ENCODE measurements at regions not wholly inside any gene's neighbourhood (a gene's known extent, or its start where the extent isn't known, plus 50 kb on each side); places are given as distances from the start of the nearest gene placed in this dataset.

DNA sequence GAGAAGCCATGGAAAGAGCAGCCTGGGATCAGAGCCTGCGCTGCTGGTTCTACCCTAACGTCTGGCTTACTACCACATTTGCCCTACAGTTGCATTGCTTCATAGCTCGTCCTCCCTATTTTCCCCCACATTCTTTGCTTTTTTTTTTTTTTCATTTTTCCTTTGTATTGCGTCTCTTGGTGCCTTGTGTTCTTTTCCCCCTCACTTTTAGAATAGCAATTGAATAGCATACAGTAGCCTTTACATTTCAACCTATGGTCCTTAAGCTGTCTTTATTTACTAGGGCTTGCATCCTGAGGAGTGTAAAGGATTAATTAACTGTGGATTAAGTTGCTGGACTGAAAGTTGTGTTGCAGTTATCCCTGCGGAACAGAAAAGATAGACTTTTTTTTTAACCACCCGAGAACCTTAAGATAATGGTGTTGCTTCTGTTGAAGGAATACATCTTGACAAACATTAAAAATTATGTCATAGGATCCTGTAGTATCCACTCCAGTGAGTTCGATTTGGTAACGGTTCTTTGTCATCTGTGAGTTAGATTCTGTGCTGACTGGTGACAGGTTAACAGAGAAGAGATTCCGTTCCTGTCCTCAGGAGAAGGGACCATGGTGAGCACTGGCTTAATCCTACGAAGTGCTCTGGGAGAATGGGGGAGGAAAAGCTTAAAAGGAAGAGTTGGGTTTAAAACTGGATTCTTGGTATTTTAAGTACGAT is 417.4 kb upstream of the NAALADL2 start:
- H3K4me3 ChIP-seq: peak overlapping the region; percentile 62 to 85 (median 74)
- H3K27ac ChIP-seq: peak overlapping the region; percentile 92 to 99 (median 95)
- TF ChIP-seq, protein P1, sequence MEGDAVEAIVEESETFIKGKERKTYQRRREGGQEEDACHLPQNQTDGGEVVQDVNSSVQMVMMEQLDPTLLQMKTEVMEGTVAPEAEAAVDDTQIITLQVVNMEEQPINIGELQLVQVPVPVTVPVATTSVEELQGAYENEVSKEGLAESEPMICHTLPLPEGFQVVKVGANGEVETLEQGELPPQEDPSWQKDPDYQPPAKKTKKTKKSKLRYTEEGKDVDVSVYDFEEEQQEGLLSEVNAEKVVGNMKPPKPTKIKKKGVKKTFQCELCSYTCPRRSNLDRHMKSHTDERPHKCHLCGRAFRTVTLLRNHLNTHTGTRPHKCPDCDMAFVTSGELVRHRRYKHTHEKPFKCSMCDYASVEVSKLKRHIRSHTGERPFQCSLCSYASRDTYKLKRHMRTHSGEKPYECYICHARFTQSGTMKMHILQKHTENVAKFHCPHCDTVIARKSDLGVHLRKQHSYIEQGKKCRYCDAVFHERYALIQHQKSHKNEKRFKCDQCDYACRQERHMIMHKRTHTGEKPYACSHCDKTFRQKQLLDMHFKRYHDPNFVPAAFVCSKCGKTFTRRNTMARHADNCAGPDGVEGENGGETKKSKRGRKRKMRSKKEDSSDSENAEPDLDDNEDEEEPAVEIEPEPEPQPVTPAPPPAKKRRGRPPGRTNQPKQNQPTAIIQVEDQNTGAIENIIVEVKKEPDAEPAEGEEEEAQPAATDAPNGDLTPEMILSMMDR (IDR thresholded peaks at IDR 0.05): no peak
- TF ChIP-seq POLR2A (IDR thresholded peaks at IDR 0.05): no peak
- H3K36me3 ChIP-seq: no peaks in the 10 kb centered on the region
- H3K4me1 ChIP-seq: peaks cover 3 to 31% (median 10%) of the 10 kb centered on the region in 3 donors
- DNase-seq: no peak
- H3K27me3 ChIP-seq: no peaks in the 10 kb centered on the region
- WGBS, 2 donors: 10 to 11% methylated on average over 11 of the region's 11 CpGs
- intact Hi-C loops (cut with DNase I): no loop called here
- H3K9me3 ChIP-seq: no peaks in the 10 kb centered on the region

DNA sequence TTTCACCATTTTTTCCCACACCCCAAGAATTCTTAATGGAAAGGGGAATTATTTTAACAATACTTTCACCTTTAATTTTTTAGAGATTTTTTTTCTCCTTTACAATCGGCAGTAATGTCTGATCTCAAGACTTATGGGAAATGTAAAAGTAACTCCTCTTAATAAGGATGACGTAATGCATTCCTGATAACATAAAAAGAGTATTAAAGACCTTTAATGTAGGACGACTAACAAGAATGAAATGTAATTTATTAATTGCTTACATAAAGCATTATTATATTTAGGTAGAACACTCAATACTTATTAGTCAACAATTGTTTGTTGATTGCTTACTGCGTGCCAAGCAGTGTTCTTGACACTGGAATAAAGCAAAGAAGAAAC is 416.8 kb upstream of the NAALADL2 start:
- intact Hi-C loops (cut with DNase I): no loop called here
- H3K27ac ChIP-seq: peak overlapping the region in 2 of 4 donors; percentile 95 to 99

DNA sequence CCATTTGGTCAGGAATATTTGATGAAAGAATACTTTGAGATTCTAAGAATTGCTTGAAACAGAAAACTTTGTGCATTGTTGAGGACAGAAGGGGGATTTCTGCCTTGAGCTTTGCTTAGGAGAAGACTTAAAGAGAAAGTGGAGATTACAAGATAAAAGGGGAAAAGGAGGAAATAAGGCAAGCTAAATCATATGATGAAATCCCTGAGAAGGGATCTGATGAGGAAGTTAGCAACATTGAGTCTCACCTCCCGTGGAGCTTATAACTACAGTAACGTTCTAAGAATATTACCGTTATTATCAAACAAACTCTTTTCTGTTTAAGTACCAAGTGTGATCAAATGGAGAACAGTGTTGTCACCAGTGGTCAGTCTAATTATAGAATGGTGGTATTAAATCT is 414.7 kb upstream of the NAALADL2 start:
- H3K4me1 ChIP-seq: peaks cover 3 to 26% (median 10%) of the 10 kb centered on the region in 3 donors
- TF ChIP-seq, protein P1 (IDR thresholded peaks at IDR 0.05): no peak
- no peak for TF ChIP-seq POLR2A (IDR thresholded peaks at IDR 0.05)
- no peaks in the 10 kb centered on the region for H3K36me3 ChIP-seq
- H3K4me3 ChIP-seq: no peak overlapping the region
- H3K27me3 ChIP-seq: no peaks in the 10 kb centered on the region
- H3K27ac ChIP-seq: no peak overlapping the region
- DNase-seq: no peak
- 65 to 76% methylated on average over 3 of the region's 3 CpGs for WGBS, 2 donors
- H3K9me3 ChIP-seq: peaks cover 0 to 8% (median 0%) of the 10 kb centered on the region in 3 donors
- intact Hi-C loops (cut with DNase I): no loop called here

More for the DNA sequence above, 416.8 kb upstream of the NAALADL2 start:
- H3K36me3 ChIP-seq: no peaks in the 10 kb centered on the region
- H3K9me3 ChIP-seq: no peaks in the 10 kb centered on the region
- WGBS, 2 donors: 44 to 53% methylated on average over 4 of the region's 4 CpGs
- TF ChIP-seq, protein P1 (IDR thresholded peaks at IDR 0.05): no peak
- TF ChIP-seq POLR2A (IDR thresholded peaks at IDR 0.05): no peak
- peak overlapping the region in 3 of 4 donors; percentile 62 to 85 (median 74) for H3K4me3 ChIP-seq
- H3K4me1 ChIP-seq: peaks cover 3 to 31% (median 10%) of the 10 kb centered on the region in 3 donors
- no peaks in the 10 kb centered on the region for H3K27me3 ChIP-seq
- no peak for DNase-seq

DNA sequence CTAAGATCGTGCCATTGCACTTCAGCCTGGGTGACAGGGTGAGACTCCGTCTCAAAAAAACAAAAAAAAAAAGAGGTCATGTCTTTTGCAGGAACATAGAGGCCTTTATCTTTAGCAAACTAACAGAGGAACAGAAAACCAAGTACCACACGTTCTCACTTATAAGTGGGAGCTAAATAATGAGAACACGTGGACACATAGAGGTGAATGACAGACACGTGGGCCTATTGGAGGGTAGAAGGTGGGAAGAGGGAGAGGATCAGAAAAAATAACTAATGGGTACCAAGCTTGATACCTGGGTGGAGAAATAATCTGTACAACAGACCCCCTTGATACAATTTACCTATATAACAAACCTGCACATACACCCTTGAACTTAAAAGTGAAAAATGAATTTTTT is 401.4 kb upstream of the NAALADL2 start:
- no peaks in the 10 kb centered on the region for H3K4me1 ChIP-seq
- no peaks in the 10 kb centered on the region for H3K27me3 ChIP-seq
- no peak overlapping the region for H3K27ac ChIP-seq
- DNase-seq: no peak
- 88 to 89% methylated on average over 5 of the region's 5 CpGs for WGBS, 2 donors
- peaks cover 0 to 4% (median 0%) of the 10 kb centered on the region in 3 donors for H3K9me3 ChIP-seq
- H3K36me3 ChIP-seq: no peaks in the 10 kb centered on the region
- no peak overlapping the region for H3K4me3 ChIP-seq
- intact Hi-C loops (cut with DNase I): no loop called here
- TF ChIP-seq, protein P1 (IDR thresholded peaks at IDR 0.05): no peak
- no peak for TF ChIP-seq POLR2A (IDR thresholded peaks at IDR 0.05)

DNA sequence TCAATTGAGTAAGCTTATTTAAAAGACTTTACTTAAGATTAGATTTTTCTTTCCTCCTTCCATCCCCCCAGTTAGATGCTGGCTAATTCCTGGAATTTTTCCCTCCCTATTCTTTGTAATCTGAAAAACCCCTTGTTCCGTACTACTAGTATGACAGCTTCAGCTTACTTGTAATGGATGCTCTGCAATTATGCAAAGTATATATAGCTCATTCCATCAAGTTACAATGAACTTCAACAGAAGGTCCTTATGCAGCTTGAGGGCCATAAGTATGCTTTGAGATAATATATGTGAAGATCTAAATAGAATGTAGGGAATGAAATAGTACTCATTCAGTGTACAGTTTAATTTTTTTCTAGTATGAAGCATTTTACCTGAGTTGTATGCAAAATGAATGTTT is 398.3 kb upstream of the NAALADL2 start:
- 0 to 36% methylated on average over 1 of the region's 1 CpG for WGBS, 2 donors
- no peak for DNase-seq
- TF ChIP-seq POLR2A (IDR thresholded peaks at IDR 0.05): no peak
- TF ChIP-seq, protein P1 (IDR thresholded peaks at IDR 0.05): no peak
- H3K36me3 ChIP-seq: no peaks in the 10 kb centered on the region
- no peak overlapping the region for H3K4me3 ChIP-seq
- H3K4me1 ChIP-seq: no peaks in the 10 kb centered on the region
- no peaks in the 10 kb centered on the region for H3K27me3 ChIP-seq
- no peak overlapping the region for H3K27ac ChIP-seq
- H3K9me3 ChIP-seq: no peaks in the 10 kb centered on the region
- intact Hi-C loops (cut with DNase I): no loop called here

Data from esophagus squamous epithelium (tissue), 5 donors.